ENCODE measurements at regions not wholly inside any gene's neighbourhood (a gene's known extent, or its start where the extent isn't known, plus 50 kb on each side); places are given as distances from the start of the nearest gene placed in this dataset.

DNA sequence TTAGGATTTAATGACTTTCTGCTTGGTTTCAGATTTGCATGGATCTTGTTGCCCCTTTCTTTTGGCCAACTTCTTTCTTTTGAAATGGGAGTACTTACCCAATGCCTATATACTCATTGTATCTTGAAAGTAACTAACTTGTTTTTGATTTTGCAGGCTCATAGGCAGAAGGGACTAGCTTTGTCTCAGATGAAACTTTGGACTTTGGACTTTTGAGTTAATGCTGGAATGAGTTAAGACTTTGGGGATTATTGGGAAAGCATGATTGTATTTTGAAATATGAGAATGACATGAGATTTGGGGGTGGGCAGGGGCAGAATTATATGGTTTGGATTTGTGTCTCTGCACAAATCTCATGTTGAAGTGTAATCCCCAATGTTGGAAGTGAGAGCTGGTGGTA lies 657.1 kb downstream of the TMTC2 start:
- no peak overlapping the region for H3K9ac ChIP-seq (ENCODE audit: low read depth, low read length)
- H4K91ac ChIP-seq (ENCODE audit: insufficient read depth, low read depth, low read length) = no peak overlapping the region
- no peak overlapping the region for H2BK5ac ChIP-seq (ENCODE audit: low read depth, low read length, poor library complexity, severe bottlenecking)
- DNase-seq = no peak
- no peaks in the 10 kb centered on the region for H3K9me1 ChIP-seq (ENCODE audit: insufficient read depth, low read length)
- H2AK9ac ChIP-seq (replicated peaks; ENCODE audit: low read depth, low read length, poor library complexity) = no peak overlapping the region
- no peak for TF ChIP-seq FOS (IDR thresholded peaks at IDR 0.05; ENCODE audit: low read depth, low read length)
- TF ChIP-seq BHLHE40 (IDR thresholded peaks at IDR 0.05; ENCODE audit: low read depth, low read length) = no peak
- TF ChIP-seq RAD21 (IDR thresholded peaks at IDR 0.05; ENCODE audit: low read length) = no peak
- TF ChIP-seq ELK1 (IDR thresholded peaks at IDR 0.05; ENCODE audit: borderline replicate concordance, low read depth, low read length) = no peak
- TF ChIP-seq MXI1 (IDR thresholded peaks at IDR 0.05; ENCODE audit: borderline replicate concordance, low read depth, low read length) = no peak
- no peak for TF ChIP-seq RFX5 (IDR thresholded peaks at IDR 0.05; ENCODE audit: low read depth, low read length)
- TF ChIP-seq CEBPB (IDR thresholded peaks at IDR 0.05; ENCODE audit: low read depth, low read length) = no peak
- no peak for TF ChIP-seq RCOR1 (IDR thresholded peaks at IDR 0.05; ENCODE audit: insufficient replicate concordance, low read length)
- TF ChIP-seq CHD1 (IDR thresholded peaks at IDR 0.05; ENCODE audit: low read depth, low read length) = no peak
- TF ChIP-seq NFE2L2 (IDR thresholded peaks at IDR 0.05; ENCODE audit: low read depth, low read length) = no peak
- no peak for TF ChIP-seq USF2 (IDR thresholded peaks at IDR 0.05; ENCODE audit: low read depth, low read length)
- TF ChIP-seq SMC3 (IDR thresholded peaks at IDR 0.05; ENCODE audit: low read depth, low read length) = no peak
- no peak for TF ChIP-seq MAFK (IDR thresholded peaks at IDR 0.05; ENCODE audit: low read depth, low read length)
- TF ChIP-seq MAZ (IDR thresholded peaks at IDR 0.05; ENCODE audit: borderline replicate concordance, low read depth, low read length) = no peak
- TF ChIP-seq POLR2A (IDR thresholded peaks at IDR 0.05; ENCODE audit: low read depth, low read length) = no peak
- TF ChIP-seq CTCF (conservative IDR thresholded peaks at IDR 0.05; ENCODE audit: low read depth, low read length) = no peak
- H3K36me3 ChIP-seq (ENCODE audit: control insufficient read depth, insufficient read depth, low read length) = no peaks in the 10 kb centered on the region
- no peak overlapping the region for H3K56ac ChIP-seq (ENCODE audit: extremely low read depth, insufficient read depth, low read length)
- H3K4me3 ChIP-seq (ENCODE audit: insufficient read depth, low read depth, low read length) = no peak overlapping the region
- no peak overlapping the region for H2AK5ac ChIP-seq (ENCODE audit: low read depth, low read length)
- no peak overlapping the region for H2BK20ac ChIP-seq (ENCODE audit: low read depth, low read length)
- no peak overlapping the region for H2AFZ ChIP-seq (replicated peaks; ENCODE audit: low read length, poor library complexity)
- H2BK120ac ChIP-seq (ENCODE audit: low read depth, low read length) = no peak overlapping the region
- no peaks in the 10 kb centered on the region for H4K20me1 ChIP-seq (ENCODE audit: insufficient read depth, low read length)
- intact Hi-C loops (cut with micrococcal nuclease) (no loop called here), in situ Hi-C loops (cut with MboI; ENCODE audit: low sequenced_read_pairs) (no loop called here), dilution Hi-C loops (cut with HindIII; ENCODE audit: low sequenced_read_pairs, unreplicated experiment) (no loop called here)
- ChIA-PET CTCF (interaction anchor here (0.6 kb wide), 1 partner anchor 492 kb away, joined by 4 read pairs; no protein-coding TSS in a partner anchor), POLR2A (ENCODE audit: unreplicated experiment) (no interaction called here)
- BruUV-seq (replicated peaks) = no TSS peak
- no peak overlapping the region for H3K27ac ChIP-seq (ENCODE audit: insufficient read depth, low read length)
- no peak overlapping the region for H3K23ac ChIP-seq (ENCODE audit: low read depth, low read length)
- H4K5ac ChIP-seq (ENCODE audit: low read depth, low read length) = no peak overlapping the region
- no peak overlapping the region for H3K4me2 ChIP-seq (ENCODE audit: low read depth, low read length)
- no peak overlapping the region for H4K8ac ChIP-seq (ENCODE audit: low read depth in 2 of 2, low read length in 2 of 2)
- no peaks in the 10 kb centered on the region for H3K79me1 ChIP-seq (ENCODE audit: low read depth in 1 of 2, low read length in 2 of 2)
- no peak overlapping the region for H2BK15ac ChIP-seq (ENCODE audit: low read depth, low read length)
- no peak overlapping the region for H3K18ac ChIP-seq (ENCODE audit: low read depth, low read length)
- peaks cover 9% of the 10 kb centered on the region for H3K9me3 ChIP-seq (ENCODE audit: control insufficient read depth, insufficient read depth, low read length)
- H3K4ac ChIP-seq (ENCODE audit: low read depth, low read length) = no peak overlapping the region
- H3K4me1 ChIP-seq (ENCODE audit: control insufficient read depth, insufficient read depth, low read length) = no peaks in the 10 kb centered on the region
- no peaks in the 10 kb centered on the region for H3K27me3 ChIP-seq (ENCODE audit: control insufficient read depth, insufficient read depth, low read length)
- no peak overlapping the region for H3K14ac ChIP-seq (replicated peaks; ENCODE audit: low read depth, low read length)
- ATAC-seq (ENCODE audit: low read depth) = no peak

All from IMR-90 (cell line).